Dermis microvascular lymphatic vessel endothelial cell (primary cell): ENCODE measurements at regions not wholly inside any gene's neighbourhood (a gene's known extent, or its start where the extent isn't known, plus 50 kb on each side); places are given as distances from the start of the nearest gene placed in this dataset.
"Not testable (repeated sequence)": the region's sequence is repeated elsewhere in the genome, so short reads cannot be mapped to it uniquely, and the experiment has no call there.

Experiments
- DNase-seq, 2 donors: peaks; one replicate each; pipeline versions ENCODE4 v3.0.0 to v3.0.0-alpha.2; 2010; ENCODE audit warnings: low read depth in 2 of 2

- no peak for DNase-seq
Observed at GRCh38 chr17:33562792-33563191, 269.7 kb upstream of the ASIC2 start.

GRCh38 chr17:33564146-33564545 is 271.1 kb upstream of the ASIC2 start:
- no peak for DNase-seq

GRCh38 chr17:33567223-33567622 is 274.1 kb upstream of the ASIC2 start:
- no peak for DNase-seq

GRCh38 chr17:33572615-33573014 is 279.5 kb upstream of the ASIC2 start:
- no peak for DNase-seq

- DNase-seq, result no peak
Observed at GRCh38 chr17:33574942-33575445, 281.9 kb upstream of the ASIC2 start.

GRCh38 chr17:33579740-33580139 is 286.6 kb upstream of the ASIC2 start:
- not testable (repeated sequence) for DNase-seq

GRCh38 chr17:33580215-33580614 is 287.1 kb upstream of the ASIC2 start:
- DNase-seq, result no peak

GRCh38 chr17:33582661-33583060 is 289.6 kb upstream of the ASIC2 start:
- DNase-seq, result no peak

GRCh38 chr17:33583518-33584417 is 290.7 kb upstream of the ASIC2 start:
- DNase-seq, result no peak

- DNase-seq, result no peak
Observed at GRCh38 chr17:33593991-33594390, 300.9 kb upstream of the ASIC2 start.

- no peak for DNase-seq
Observed at GRCh38 chr17:33595828-33596227, 302.7 kb upstream of the ASIC2 start.

- no peak for DNase-seq
Observed at GRCh38 chr17:33596899-33597298, 303.8 kb upstream of the ASIC2 start.

- DNase-seq, result no peak
Observed at GRCh38 chr17:33598797-33599196, 305.7 kb upstream of the ASIC2 start.

- DNase-seq, result no peak
Observed at GRCh38 chr17:33602981-33603380, 309.9 kb upstream of the ASIC2 start.

GRCh38 chr17:33603789-33604188 is 310.7 kb upstream of the ASIC2 start:
- DNase-seq, result no peak

GRCh38 chr17:33611532-33611931 is 318.4 kb upstream of the ASIC2 start:
- no peak for DNase-seq

- no peak for DNase-seq
Observed at GRCh38 chr17:33615861-33616260, 322.8 kb upstream of the ASIC2 start.

GRCh38 chr17:33623841-33624240 is 330.7 kb upstream of the ASIC2 start:
- DNase-seq, result no peak

- no peak for DNase-seq
Observed at GRCh38 chr17:33628500-33629346, 335.6 kb upstream of the ASIC2 start.

GRCh38 chr17:33633446-33633845 is 340.4 kb upstream of the ASIC2 start:
- no peak for DNase-seq

GRCh38 chr17:33637534-33637933 is 344.4 kb upstream of the ASIC2 start:
- no peak for DNase-seq

GRCh38 chr17:33639103-33639880 is 346.2 kb upstream of the ASIC2 start:
- DNase-seq, result no peak
